ENCODE measurements at regions not wholly inside any gene's neighbourhood (a gene's known extent, or its start where the extent isn't known, plus 50 kb on each side); places are given as distances from the start of the nearest gene placed in this dataset.
A peak's percentile ranks its signal among the peaks of the same experiment; 100 is the strongest.

GRCh38 chr18:66440433-66440832, 163.5 kb downstream of the CDH19 start:
- Histone ChIP-seq H3K9me3 (no peaks in the 10 kb centered on the region), H3K27me3 (no peaks in the 10 kb centered on the region), H3K27ac (no peak overlapping the region), H3K36me3 (no peaks in the 10 kb centered on the region), H3K4me1 (no peaks in the 10 kb centered on the region), H3K4me3 (no peak overlapping the region)
- no peak for DNase-seq
- no peak for TF ChIP-seq CTCF (IDR thresholded peaks at IDR 0.05)
- no peak for ATAC-seq
- intact Hi-C loops (cut with DNase I) = no loop called here

- Histone ChIP-seq H3K9me3 (no peaks in the 10 kb centered on the region), H3K4me3 (no peak overlapping the region), H3K27me3 (no peaks in the 10 kb centered on the region), H3K36me3 (no peaks in the 10 kb centered on the region), H3K27ac (no peak overlapping the region), H3K4me1 (no peaks in the 10 kb centered on the region)
- intact Hi-C loops (cut with DNase I) = no loop called here
- ATAC-seq (peak; percentile 21), DNase-seq (no peak)
- no peak for TF ChIP-seq CTCF (IDR thresholded peaks at IDR 0.05)
These were observed 164.2 kb downstream of the CDH19 start for GRCh38 chr18:66439670-66440069.

GRCh38 chr18:66438711-66439536, 165.0 kb downstream of the CDH19 start:
- ATAC-seq = no peak
- H3K9me3 ChIP-seq = no peaks in the 10 kb centered on the region
- no peak for DNase-seq
- H3K27me3 ChIP-seq = no peaks in the 10 kb centered on the region
- intact Hi-C loops (cut with DNase I) = no loop called here
- H3K36me3 ChIP-seq = no peaks in the 10 kb centered on the region
- H3K27ac ChIP-seq = no peak overlapping the region
- no peaks in the 10 kb centered on the region for H3K4me1 ChIP-seq
- no peak overlapping the region for H3K4me3 ChIP-seq
- TF ChIP-seq CTCF (IDR thresholded peaks at IDR 0.05) = no peak

GRCh38 chr18:66432636-66433035, 171.3 kb downstream of the CDH19 start:
- intact Hi-C loops (cut with DNase I) = no loop called here
- no peaks in the 10 kb centered on the region for H3K36me3 ChIP-seq
- ATAC-seq = no peak
- no peak for TF ChIP-seq CTCF (IDR thresholded peaks at IDR 0.05)
- H3K27me3 ChIP-seq = no peaks in the 10 kb centered on the region
- H3K27ac ChIP-seq = no peak overlapping the region
- no peaks in the 10 kb centered on the region for H3K4me1 ChIP-seq
- no peak for DNase-seq
- H3K9me3 ChIP-seq = no peaks in the 10 kb centered on the region
- H3K4me3 ChIP-seq = no peak overlapping the region

DNA sequence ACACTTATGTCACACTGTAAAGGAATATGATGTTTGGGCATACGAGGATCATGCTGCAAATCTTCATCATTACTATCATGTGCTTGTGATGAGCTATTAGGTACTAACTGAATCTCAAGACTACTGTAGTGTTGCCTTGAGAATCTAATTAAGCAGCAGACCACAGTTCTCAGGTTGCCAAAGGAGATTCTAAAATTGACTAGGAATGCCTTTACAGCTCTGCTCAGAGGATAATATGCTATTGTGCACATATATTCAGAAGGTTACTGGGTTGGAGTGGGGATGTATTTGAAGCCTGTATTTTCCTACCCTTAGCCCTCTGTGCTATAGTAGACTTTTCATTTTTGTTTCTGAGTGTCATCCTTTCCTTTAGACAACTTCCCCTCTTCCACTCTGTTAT, 175.1 kb downstream of the CDH19 start:
- Histone ChIP-seq H3K4me1 (no peaks in the 10 kb centered on the region), H3K27me3 (no peaks in the 10 kb centered on the region), H3K9me3 (no peaks in the 10 kb centered on the region), H3K36me3 (no peaks in the 10 kb centered on the region), H3K27ac (no peak overlapping the region), H3K4me3 (no peak overlapping the region)
- intact Hi-C loops (cut with DNase I) = no loop called here
- DNase-seq (no peak), ATAC-seq (no peak)
- TF ChIP-seq CTCF (IDR thresholded peaks at IDR 0.05) = no peak

All from upper lobe of right lung (tissue), 1 donor.